ENCODE measurements at regions not wholly inside any gene's neighbourhood (a gene's known extent, or its start where the extent isn't known, plus 50 kb on each side); places are given as distances from the start of the nearest gene placed in this dataset.

- DNase-seq (ENCODE audit: low spot score): no peak
Measured at GRCh38 chr3:72460205-72461174, 387.8 kb downstream of the SHQ1 start.

GRCh38 chr3:72459588-72459987 is 388.7 kb downstream of the SHQ1 start:
- DNase-seq (ENCODE audit: low spot score): no peak

- DNase-seq (ENCODE audit: low spot score): no peak
Measured at GRCh38 chr3:72458375-72458774, 389.9 kb downstream of the SHQ1 start.

GRCh38 chr3:72454441-72454840 is 393.8 kb downstream of the SHQ1 start:
- no peak for DNase-seq (ENCODE audit: low spot score)

- DNase-seq (ENCODE audit: low spot score): no peak
Measured at GRCh38 chr3:72453706-72454105, 394.5 kb downstream of the SHQ1 start.

GRCh38 chr3:72452745-72453144 is 395.5 kb downstream of the SHQ1 start:
- DNase-seq (ENCODE audit: low spot score): no peak

GRCh38 chr3:72451841-72452240 is 396.4 kb downstream of the SHQ1 start:
- DNase-seq (ENCODE audit: low spot score): no peak

GRCh38 chr3:72449551-72449950 is 398.7 kb downstream of the SHQ1 start:
- no peak for DNase-seq (ENCODE audit: low spot score)

GRCh38 chr3:72448858-72449257 is 399.4 kb downstream of the SHQ1 start:
- DNase-seq (ENCODE audit: low spot score): no peak

- no peak for DNase-seq (ENCODE audit: low spot score)
Measured at GRCh38 chr3:72448375-72448823, 399.8 kb downstream of the SHQ1 start.

GRCh38 chr3:72447059-72447946 is 400.9 kb downstream of the SHQ1 start:
- peak; percentile 89 for DNase-seq (ENCODE audit: low spot score)

- no peak for DNase-seq (ENCODE audit: low spot score)
Measured at GRCh38 chr3:72446218-72447058, 401.8 kb downstream of the SHQ1 start, which contains the start of gene RYBP. RYBP (minus strand) TSS chr3:72446621.

GRCh38 chr3:72445827-72446217 is 402.4 kb downstream of the SHQ1 start:
- no peak for DNase-seq (ENCODE audit: low spot score)

GRCh38 chr3:72444656-72445223 is 403.5 kb downstream of the SHQ1 start:
- no peak for DNase-seq (ENCODE audit: low spot score)

GRCh38 chr3:72442759-72443158 is 405.5 kb downstream of the SHQ1 start:
- DNase-seq (ENCODE audit: low spot score): no peak

- no peak for DNase-seq (ENCODE audit: low spot score)
Measured at GRCh38 chr3:72441284-72441994, 406.8 kb downstream of the SHQ1 start.

- DNase-seq (ENCODE audit: low spot score): no peak
Measured at GRCh38 chr3:72440491-72440890, 407.8 kb downstream of the SHQ1 start.

GRCh38 chr3:72439321-72440183 is 408.7 kb downstream of the SHQ1 start:
- no peak for DNase-seq (ENCODE audit: low spot score)

- DNase-seq (ENCODE audit: low spot score): no peak
Measured at GRCh38 chr3:72437661-72438406, 410.4 kb downstream of the SHQ1 start.
